ENCODE measurements at regions not wholly inside any gene's neighbourhood (a gene's known extent, or its start where the extent isn't known, plus 50 kb on each side); places are given as distances from the start of the nearest gene placed in this dataset.

GRCh38 chr5:128904805-128905567 lies 60.3 kb upstream of the SLC27A6 start:
- ChIA-PET POLR2A (no interaction called here), CTCF (interaction anchor here (0.8 kb wide), 1 partner anchor 214 kb away, joined by 9 read pairs; no protein-coding TSS in a partner anchor)
- no TSS peak for BruUV-seq (replicated peaks)
- TF ChIP-seq SIN3A (IDR thresholded peaks at IDR 0.05; ENCODE audit: borderline replicate concordance, insufficient read depth, low read depth, low read length) (no peak), TCF7L2 (IDR thresholded peaks at IDR 0.05; ENCODE audit: low read depth, low read length) (no peak), POLR2AphosphoS5 (IDR thresholded peaks at IDR 0.05; ENCODE audit: low read depth, low read length) (no peak), CTCF (IDR thresholded peaks at IDR 0.05) (no peak), REST (IDR thresholded peaks at IDR 0.05; ENCODE audit: insufficient read depth in 1 of 2, low read depth in 2 of 2, low read length in 1 of 2) (no peak)
- in situ Hi-C loops (cut with HindIII; ENCODE audit: low pct_unique_long_range_greater_than_20kb, low sequenced_read_pairs) (no loop called here), intact Hi-C loops (cut with micrococcal nuclease; ENCODE audit: unreplicated experiment) (loop anchor here (2.0 to 10.0 kb wide), 2 partner anchors 220 to 864 kb away; no protein-coding TSS in a partner anchor)
- no peaks in the 10 kb centered on the region for H3K27me3 ChIP-seq (ENCODE audit: control insufficient read depth, insufficient read depth, low read length)
- ATAC-seq = no peak
- H3K27ac ChIP-seq (ENCODE audit: low read length) = no peak overlapping the region
- no peak for DNase-seq (ENCODE audit: low read depth, low spot score)
- H3K4me3 ChIP-seq (ENCODE audit: low read depth in 2 of 2, low read length in 2 of 2) = no peak overlapping the region
- no peaks in the 10 kb centered on the region for H3K36me3 ChIP-seq (ENCODE audit: control insufficient read depth, insufficient read depth, low read length)
- no peaks in the 10 kb centered on the region for H3K4me1 ChIP-seq (ENCODE audit: control insufficient read depth, insufficient read depth, low read length)
- H3K9me3 ChIP-seq (ENCODE audit: control insufficient read depth, insufficient read depth, low read depth, low read length) = no peaks in the 10 kb centered on the region

- TF ChIP-seq CTCF (IDR thresholded peaks at IDR 0.05) (peak; percentile 79; the same call in 1 of the 2 replicates), SIN3A (IDR thresholded peaks at IDR 0.05; ENCODE audit: borderline replicate concordance, insufficient read depth, low read depth, low read length) (no peak), TCF7L2 (IDR thresholded peaks at IDR 0.05; ENCODE audit: low read depth, low read length) (no peak)
- H3K4me1 ChIP-seq (ENCODE audit: control insufficient read depth, insufficient read depth, low read length) = no peaks in the 10 kb centered on the region
- H3K9me3 ChIP-seq (ENCODE audit: control insufficient read depth, insufficient read depth, low read depth, low read length) = no peaks in the 10 kb centered on the region
- BruUV-seq (replicated peaks) = no TSS peak
- POLR2A ChIA-PET = no interaction called here
- H3K36me3 ChIP-seq (ENCODE audit: control insufficient read depth, insufficient read depth, low read length) = no peaks in the 10 kb centered on the region
- H3K4me3 ChIP-seq (ENCODE audit: low read depth in 2 of 2, low read length in 2 of 2) = no peak overlapping the region
- peak; percentile 25 for DNase-seq (ENCODE audit: low read depth, low spot score)
- H3K27ac ChIP-seq (ENCODE audit: low read length) = no peak overlapping the region
- CTCF ChIA-PET = interaction anchor here (0.8 kb wide), 1 partner anchor 213 kb away, joined by 9 read pairs; no protein-coding TSS in a partner anchor
- peak; percentile 85 for ATAC-seq
- no peaks in the 10 kb centered on the region for H3K27me3 ChIP-seq (ENCODE audit: control insufficient read depth, insufficient read depth, low read length)
- intact Hi-C loops (cut with micrococcal nuclease; ENCODE audit: unreplicated experiment) = loop anchor here (2.0 to 10.0 kb wide), 2 partner anchors 219 to 863 kb away; no protein-coding TSS in a partner anchor
- in situ Hi-C loops (cut with HindIII; ENCODE audit: low pct_unique_long_range_greater_than_20kb, low sequenced_read_pairs) = no loop called here
These were observed 59.6 kb upstream of the SLC27A6 start for GRCh38 chr5:128905568-128906110.
